Upper lobe of right lung (tissue), 1 donor: ENCODE measurements at regions not wholly inside any gene's neighbourhood (a gene's known extent, or its start where the extent isn't known, plus 50 kb on each side); places are given as distances from the start of the nearest gene placed in this dataset.
A peak's percentile ranks its signal among the peaks of the same experiment; 100 is the strongest.

Source experiments
- ATAC-seq: fragments of 200-7000 bp; cut with Tn5 transposase; one replicate; pipeline ENCODE4 v1.9.1; 2020; ENCODE audit warnings: mild to moderate bottlenecking, moderate library complexity
- DNase-seq: peaks from one replicate; pipeline ENCODE4 v3.0.0-alpha.2; 2020
- H3K27ac ChIP-seq: fragments of 200-600 bp; one replicate; pipeline ENCODE4 v1.8.0; 2022
- H3K27me3 ChIP-seq: fragments of 200-600 bp; one replicate; pipeline ENCODE4 v1.8.0; 2022; ENCODE audit warnings: mild to moderate bottlenecking
- H3K36me3 ChIP-seq: fragments of 200-600 bp; one replicate; pipeline ENCODE4 v1.8.0; 2022
- H3K4me1 ChIP-seq: fragments of 200-600 bp; one replicate; pipeline ENCODE4 v1.8.0; 2022
- H3K4me3 ChIP-seq: fragments of 200-600 bp; one replicate; pipeline ENCODE4 v1.8.0; 2022; ENCODE audit warnings: mild to moderate bottlenecking
- H3K9me3 ChIP-seq: fragments of 200-600 bp; one replicate; pipeline ENCODE4 v1.8.0; 2022
- CTCF ChIP-seq: fragments of 200-600 bp; IDR thresholded peaks from one replicate; pipeline ENCODE4 v1.8.0; 2022; ENCODE audit warnings: antibody characterized with exemption
- intact Hi-C: fragments of 100-400 bp; cut with DNase I; formaldehyde crosslinking; loops from one replicate; pipeline ENCODE4 v1.11.0; 2022
- donor health status: DM: no; HTN: yes; CAD: no; lungs with severe emphysema.

- DNase-seq: no peak
- intact Hi-C loops: no loop called here
- Histone ChIP-seq H3K27me3 (no peaks in the 10 kb centered on the region), H3K36me3 (no peaks in the 10 kb centered on the region), H3K9me3 (no peaks in the 10 kb centered on the region), H3K4me1 (no peaks in the 10 kb centered on the region), H3K27ac (no peak overlapping the region), H3K4me3 (no peak overlapping the region)
- ATAC-seq: no peak
- TF ChIP-seq CTCF: no peak
Measured at GRCh38 chr7:35581605-35582210, 113.2 kb downstream of the HERPUD2 start.

GRCh38 chr7:35576031-35576573 lies 118.8 kb downstream of the HERPUD2 start:
- no peak for TF ChIP-seq CTCF
- H3K36me3 ChIP-seq: no peaks in the 10 kb centered on the region
- intact Hi-C loops: no loop called here
- no peak for DNase-seq
- no peak overlapping the region for H3K4me3 ChIP-seq
- H3K4me1 ChIP-seq: peaks cover 4% of the 10 kb centered on the region
- no peak overlapping the region for H3K27ac ChIP-seq
- no peaks in the 10 kb centered on the region for H3K27me3 ChIP-seq
- ATAC-seq: peak; percentile 33
- no peaks in the 10 kb centered on the region for H3K9me3 ChIP-seq

- no peaks in the 10 kb centered on the region for H3K9me3 ChIP-seq
- no peak for TF ChIP-seq CTCF
- no peaks in the 10 kb centered on the region for H3K27me3 ChIP-seq
- no peak overlapping the region for H3K27ac ChIP-seq
- DNase-seq: no peak
- no peaks in the 10 kb centered on the region for H3K36me3 ChIP-seq
- peaks cover 4% of the 10 kb centered on the region for H3K4me1 ChIP-seq
- no peak overlapping the region for H3K4me3 ChIP-seq
- peak; percentile 66 for ATAC-seq
- intact Hi-C loops: no loop called here
Measured at GRCh38 chr7:35571611-35572240, 123.2 kb downstream of the HERPUD2 start.

- no peak overlapping the region for H3K27ac ChIP-seq
- no peaks in the 10 kb centered on the region for H3K27me3 ChIP-seq
- H3K9me3 ChIP-seq: no peaks in the 10 kb centered on the region
- DNase-seq (no peak), ATAC-seq (peak; percentile 7)
- H3K36me3 ChIP-seq: no peaks in the 10 kb centered on the region
- peaks cover 4% of the 10 kb centered on the region for H3K4me1 ChIP-seq
- TF ChIP-seq CTCF: no peak
- no peak overlapping the region for H3K4me3 ChIP-seq
- intact Hi-C loops: no loop called here
Measured at GRCh38 chr7:35570937-35571336, 124.0 kb downstream of the HERPUD2 start.

- no peaks in the 10 kb centered on the region for H3K4me1 ChIP-seq
- H3K36me3 ChIP-seq: no peaks in the 10 kb centered on the region
- no peak overlapping the region for H3K4me3 ChIP-seq
- intact Hi-C loops: no loop called here
- H3K27me3 ChIP-seq: no peaks in the 10 kb centered on the region
- no peak for TF ChIP-seq CTCF
- no peaks in the 10 kb centered on the region for H3K9me3 ChIP-seq
- no peak overlapping the region for H3K27ac ChIP-seq
- DNase-seq (no peak), ATAC-seq (no peak)
Measured at GRCh38 chr7:35565927-35566326, 129.0 kb downstream of the HERPUD2 start.
